Smooth muscle cell (in vitro differentiated cells): ENCODE measurements at regions not wholly inside any gene's neighbourhood (a gene's known extent, or its start where the extent isn't known, plus 50 kb on each side); places are given as distances from the start of the nearest gene placed in this dataset.
A peak's percentile ranks its signal among the peaks of the same experiment; 100 is the strongest.

Source experiments
- DNase-seq: peaks from one replicate; lab custom pipeline; 2025; ENCODE audit not compliant: unreplicated experiment; lab: John Stamatoyannopoulos, UW
- H2AFZ ChIP-seq: fragments of 200-600 bp; sonication (generic); 2 replicates; pipeline ENCODE4 v1.6.0; 2016; ENCODE audit warnings: antibody characterized with exemption, low read depth, mild to moderate bottlenecking
- H3F3A ChIP-seq: fragments of 200-600 bp; sonication (generic); 2 replicates; pipeline ENCODE4 v1.6.0; 2017; ENCODE audit warnings: antibody characterized with exemption, low read depth
- H3K27ac ChIP-seq: fragments of 200-600 bp; sonication (generic); 2 replicates; pipeline ENCODE4 v1.5.1; 2016; ENCODE audit warnings: low read depth, mild to moderate bottlenecking
- H3K27me3 ChIP-seq: fragments of 200-600 bp; sonication (generic); 2 replicates; pipeline ENCODE4 v1.6.1; 2016; ENCODE audit warnings: low read depth, mild to moderate bottlenecking
- H3K36me3 ChIP-seq: fragments of 200-600 bp; sonication (generic); 2 replicates; pipeline ENCODE4 v1.5.1; 2016; ENCODE audit warnings: low read depth
- H3K4me1 ChIP-seq: fragments of 200-600 bp; sonication (generic); 2 replicates; pipeline ENCODE4 v1.5.1; 2016; ENCODE audit warnings: low read depth
- H3K4me2 ChIP-seq: fragments of 200-600 bp; sonication (generic); 2 replicates; pipeline ENCODE4 v1.6.0; 2016; ENCODE audit warnings: mild to moderate bottlenecking
- H3K4me3 ChIP-seq: fragments of 200-600 bp; sonication (generic); 2 replicates; pipeline ENCODE4 v1.5.1; 2016; ENCODE audit warnings: mild to moderate bottlenecking
- H3K79me2 ChIP-seq: fragments of 200-600 bp; sonication (generic); 2 replicates; pipeline ENCODE4 v1.6.0; 2016; ENCODE audit warnings: low read depth, mild to moderate bottlenecking
- H3K9ac ChIP-seq: fragments of 200-600 bp; sonication (generic); 2 replicates; pipeline ENCODE4 v1.6.0; 2016; ENCODE audit warnings: low read depth
- H3K9me3 ChIP-seq: fragments of 200-600 bp; sonication (generic); replicated peaks from 2 replicates; pipeline ENCODE4 v1.5.1; 2016; ENCODE audit warnings: low read depth
- H4K20me1 ChIP-seq: fragments of 200-600 bp; sonication (generic); 2 replicates; pipeline ENCODE4 v1.6.0; 2016; ENCODE audit warnings: low read depth
- WGBS: methylation state at CpG from one replicate; pipeline ENCODE4 v1.1.7; 2016; ENCODE audit warnings: low lambda C conversion rate; 5-methylcytosine and 5-hydroxymethylcytosine counted together
- TF ChIP-seq, protein P1 (sequence below): fragments of 200-600 bp; sonication (generic); IDR thresholded peaks from 2 replicates; pipeline ENCODE4 v1.5.1; 2017; ENCODE audit warnings: borderline replicate concordance, mild to moderate bottlenecking, antibody characterized with exemption; ENCODE audit not compliant: insufficient read depth, poor library complexity, severe bottlenecking

DNA sequence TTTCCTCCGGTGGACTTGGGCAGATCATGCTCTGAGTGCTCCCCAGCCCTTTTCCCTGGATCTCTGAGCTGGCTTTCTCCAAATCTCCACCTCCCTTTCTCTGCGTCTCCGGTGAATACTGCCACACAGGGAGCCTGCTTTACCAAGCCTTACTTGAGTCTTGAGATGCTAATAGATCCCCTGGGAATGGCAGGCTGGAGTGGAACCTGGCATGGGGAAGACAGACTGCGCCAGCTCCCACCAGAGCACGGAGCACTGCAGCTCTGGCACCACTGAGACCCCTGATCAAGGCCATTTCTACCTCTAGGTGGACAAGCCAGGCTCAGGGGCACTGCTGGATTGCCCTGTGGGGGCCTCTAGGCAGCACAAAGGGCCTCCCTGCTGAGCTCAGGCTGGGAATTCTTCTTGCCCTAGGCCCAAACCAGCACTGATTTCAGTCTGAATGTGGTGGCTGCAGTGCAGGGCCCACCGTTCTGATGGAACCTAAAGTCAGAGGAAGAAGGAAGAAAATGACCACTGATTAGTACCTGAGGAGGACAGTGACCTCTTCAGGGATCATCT, 74.3 kb upstream of the CRHR1 start:
- Histone ChIP-seq H3K27me3 (peaks cover 38% of the 10 kb centered on the region), H3K4me1 (no peaks in the 10 kb centered on the region), H3K4me3 (no peak overlapping the region), H4K20me1 (no peaks in the 10 kb centered on the region), H3K36me3 (no peaks in the 10 kb centered on the region), H2AFZ (no peak overlapping the region), H3K9ac (no peak overlapping the region), H3K9me3 (no peaks in the 10 kb centered on the region), H3F3A (no peaks in the 10 kb centered on the region), H3K79me2 (no peaks in the 10 kb centered on the region), H3K4me2 (no peak overlapping the region), H3K27ac (no peak overlapping the region)
- 61% methylated on average over 6 of the region's 6 CpGs for WGBS
- TF ChIP-seq, protein P1, sequence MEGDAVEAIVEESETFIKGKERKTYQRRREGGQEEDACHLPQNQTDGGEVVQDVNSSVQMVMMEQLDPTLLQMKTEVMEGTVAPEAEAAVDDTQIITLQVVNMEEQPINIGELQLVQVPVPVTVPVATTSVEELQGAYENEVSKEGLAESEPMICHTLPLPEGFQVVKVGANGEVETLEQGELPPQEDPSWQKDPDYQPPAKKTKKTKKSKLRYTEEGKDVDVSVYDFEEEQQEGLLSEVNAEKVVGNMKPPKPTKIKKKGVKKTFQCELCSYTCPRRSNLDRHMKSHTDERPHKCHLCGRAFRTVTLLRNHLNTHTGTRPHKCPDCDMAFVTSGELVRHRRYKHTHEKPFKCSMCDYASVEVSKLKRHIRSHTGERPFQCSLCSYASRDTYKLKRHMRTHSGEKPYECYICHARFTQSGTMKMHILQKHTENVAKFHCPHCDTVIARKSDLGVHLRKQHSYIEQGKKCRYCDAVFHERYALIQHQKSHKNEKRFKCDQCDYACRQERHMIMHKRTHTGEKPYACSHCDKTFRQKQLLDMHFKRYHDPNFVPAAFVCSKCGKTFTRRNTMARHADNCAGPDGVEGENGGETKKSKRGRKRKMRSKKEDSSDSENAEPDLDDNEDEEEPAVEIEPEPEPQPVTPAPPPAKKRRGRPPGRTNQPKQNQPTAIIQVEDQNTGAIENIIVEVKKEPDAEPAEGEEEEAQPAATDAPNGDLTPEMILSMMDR, result no peak
- no peak for DNase-seq

- no peak for DNase-seq
- Histone ChIP-seq H3K27ac (no peak overlapping the region), H3K79me2 (no peaks in the 10 kb centered on the region), H3K36me3 (no peaks in the 10 kb centered on the region), H4K20me1 (peaks cover 7% of the 10 kb centered on the region), H3K9ac (no peak overlapping the region), H3K4me3 (no peak overlapping the region), H3K4me2 (no peak overlapping the region), H3K27me3 (peaks cover 14% of the 10 kb centered on the region), H3K4me1 (peaks cover 5% of the 10 kb centered on the region), H3F3A (peaks cover 7% of the 10 kb centered on the region), H3K9me3 (no peaks in the 10 kb centered on the region), H2AFZ (no peak overlapping the region)
- TF ChIP-seq, protein P1, result no peak
- 90% methylated on average over 3 of the region's 3 CpGs for WGBS
These were observed 68.3 kb upstream of the CRHR1 start for GRCh38 chr17:45715787-45716186.

DNA sequence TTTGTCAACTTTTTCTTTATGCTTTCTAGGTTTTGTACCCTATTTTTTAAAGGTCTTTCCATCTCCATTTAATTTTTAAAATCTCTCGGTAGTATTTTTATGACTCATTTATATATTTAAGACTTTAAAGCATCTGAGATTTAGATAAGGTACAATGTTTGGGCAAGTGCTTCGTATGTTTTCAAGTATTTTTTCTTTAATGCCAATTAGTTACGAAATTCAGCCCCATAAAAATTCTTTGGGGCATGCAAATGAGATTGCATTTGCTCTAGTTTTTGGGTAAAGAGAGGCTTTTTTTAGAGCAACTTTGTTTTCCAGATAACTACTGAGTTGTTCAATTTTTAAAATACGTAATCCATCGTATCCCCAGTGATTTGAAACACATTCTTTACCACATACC, 65.3 kb upstream of the CRHR1 start:
- TF ChIP-seq, protein P1, result no peak
- no peak for DNase-seq
- H3K4me3 ChIP-seq, result no peak overlapping the region
- peak overlapping the region; percentile 80 for H3K27ac ChIP-seq
- H3K36me3 ChIP-seq, result no peaks in the 10 kb centered on the region
- H2AFZ ChIP-seq, result no peak overlapping the region
- WGBS, result 28% methylated on average over 5 of the region's 5 CpGs
- no peaks in the 10 kb centered on the region for H3K79me2 ChIP-seq
- peaks cover 7% of the 10 kb centered on the region for H4K20me1 ChIP-seq
- H3K4me1 ChIP-seq, result peaks cover 5% of the 10 kb centered on the region
- H3K27me3 ChIP-seq, result no peaks in the 10 kb centered on the region
- H3K4me2 ChIP-seq, result peak overlapping the region; percentile 49
- no peaks in the 10 kb centered on the region for H3K9me3 ChIP-seq
- H3F3A ChIP-seq, result peaks cover 7% of the 10 kb centered on the region
- no peak overlapping the region for H3K9ac ChIP-seq

- Histone ChIP-seq H3K27me3 (peaks cover 6% of the 10 kb centered on the region), H4K20me1 (peaks cover 7% of the 10 kb centered on the region), H3K9me3 (no peaks in the 10 kb centered on the region), H3K9ac (peak overlapping the region; percentile 37), H3K36me3 (no peaks in the 10 kb centered on the region), H3K4me3 (no peak overlapping the region), H3K4me1 (peaks cover 5% of the 10 kb centered on the region), H2AFZ (no peak overlapping the region), H3K27ac (peak overlapping the region; percentile 80), H3K4me2 (peak overlapping the region; percentile 49), H3K79me2 (no peaks in the 10 kb centered on the region), H3F3A (peaks cover 7% of the 10 kb centered on the region)
- TF ChIP-seq, protein P1, result peak; percentile 36
- 43% methylated on average over 3 of the region's 3 CpGs for WGBS
- peak; percentile 12 for DNase-seq
These were observed 64.6 kb upstream of the CRHR1 start for GRCh38 chr17:45719335-45720071.
